Endothelial cell of umbilical vein (primary cell): ENCODE measurements at regions not wholly inside any gene's neighbourhood (a gene's known extent, or its start where the extent isn't known, plus 50 kb on each side); places are given as distances from the start of the nearest gene placed in this dataset.

ENCODE experiments used
- BruUV-seq: library from RNA; stranded (reverse); fragments of 400-500 nt; replicated peaks from 2 replicates; lab custom pipeline; 2021; lab: Mats Ljungman, UMichigan
- CTCF ChIA-PET: fragments of 300-600, 350-600 bp; sonication (Branson Sonifier 250); formaldehyde crosslinking; loops from one replicate; lab custom pipeline; 2021; ENCODE audit warnings: antibody characterized with exemption, inconsistent platforms; lab: Charles Lee
- POLR2A ChIA-PET: fragments of 300-600, 350-600 bp; sonication (Branson Sonifier 250); formaldehyde crosslinking; loops from one replicate; lab custom pipeline; 2021; ENCODE audit warnings: antibody characterized with exemption, inconsistent platforms; lab: Charles Lee
- DNase-seq: peaks from one replicate; pipeline ENCODE4 v3.0.0-alpha.2; 2011; ENCODE audit warnings: low read depth, low spot score
- FAIRE-seq: peaks from 2 replicates; lab custom pipeline; 2011; peaks lifted over from hg19 to GRCh38; lab: Jason Lieb, UNC
- H2AFZ ChIP-seq: 2 replicates; pipeline ENCODE4 v1.6.0; 2012; ENCODE audit warnings: low read depth, low read length, control low read depth, inconsistent platforms
- H3K27ac ChIP-seq: 2 replicates; pipeline ENCODE4 v1.5.1; 2011; ENCODE audit warnings: low read depth, mild to moderate bottlenecking, control low read depth, low read length, moderate library complexity; ENCODE audit not compliant: insufficient read depth
- H3K27me3 ChIP-seq, 2 experiments: 2 replicates each; pipeline versions ENCODE4 v1.6.0 to v1.6.1; 2011; ENCODE audit warnings: low read length in 2 of 2, mixed read lengths in 1 of 2; ENCODE audit not compliant: control insufficient read depth in 2 of 2, insufficient read depth in 2 of 2
- H3K36me3 ChIP-seq, 2 experiments: 2 replicates in 1 of 2; 3 replicates in 1 of 2; pipeline ENCODE4 v1.5.1; 2011; ENCODE audit warnings: low read length in 2 of 2, mild to moderate bottlenecking in 1 of 2, moderate library complexity in 1 of 2; ENCODE audit not compliant: control insufficient read depth in 2 of 2, insufficient read depth in 2 of 2; ENCODE audit errors: extremely low read depth in 1 of 2
- H3K4me1 ChIP-seq: 3 replicates; pipeline ENCODE4 v1.5.1; 2011; ENCODE audit warnings: mild to moderate bottlenecking, low read length; ENCODE audit not compliant: control insufficient read depth, insufficient read depth; ENCODE audit errors: extremely low read depth
- H3K4me2 ChIP-seq: 2 replicates; pipeline ENCODE4 v1.6.1; 2011; ENCODE audit warnings: low read length, control low read depth, mixed read lengths; ENCODE audit not compliant: insufficient read depth
- H3K4me3 ChIP-seq, 3 experiments: fragments of 200-600 bp in 1 of 3; sonication (generic), shearing (Covaris generic) in 1 of 3; replicated peaks in 1 of 3; 2 replicates each; pipeline ENCODE4 v1.5.1; 2011 to 2016; ENCODE audit warnings: control low read depth in 3 of 3, low read length in 3 of 3, mild to moderate bottlenecking in 2 of 3, inconsistent platforms in 1 of 3, low read depth in 1 of 3, moderate library complexity in 1 of 3; ENCODE audit not compliant: insufficient read depth in 1 of 3
- H3K79me2 ChIP-seq: 2 replicates; pipeline ENCODE4 v1.6.0; 2012; ENCODE audit warnings: low read length, inconsistent platforms; ENCODE audit not compliant: control insufficient read depth, insufficient read depth
- H3K9ac ChIP-seq: replicated peaks from 2 replicates; pipeline ENCODE3; 2011; ENCODE audit warnings: low read length, control low read depth; ENCODE audit not compliant: insufficient read depth; ENCODE audit errors: extremely low read depth
- H3K9me1 ChIP-seq: replicated peaks from 3 replicates; pipeline ENCODE4 v1.6.0; 2011; ENCODE audit warnings: mild to moderate bottlenecking, low read length; ENCODE audit not compliant: control insufficient read depth, insufficient read depth; ENCODE audit errors: extremely low read depth
- H3K9me3 ChIP-seq: replicated peaks from 2 replicates; pipeline ENCODE4 v1.5.1; 2012; ENCODE audit warnings: low read length, inconsistent platforms; ENCODE audit not compliant: control insufficient read depth, insufficient read depth
- H4K20me1 ChIP-seq: replicated peaks from 2 replicates; pipeline ENCODE3; 2011; ENCODE audit warnings: mild to moderate bottlenecking, low read length; ENCODE audit not compliant: control insufficient read depth, insufficient read depth; ENCODE audit errors: extremely low read depth
- EZH2 ChIP-seq: IDR thresholded peaks from 2 replicates; pipeline ENCODE4 v1.6.1; 2012; ENCODE audit warnings: borderline replicate concordance, low read depth, mild to moderate bottlenecking, moderate library complexity, low read length, inconsistent platforms; ENCODE audit not compliant: severe bottlenecking
- FOS ChIP-seq: IDR thresholded peaks from 2 replicates; pipeline ENCODE4 v1.6.1; 2011; ENCODE audit warnings: mild to moderate bottlenecking, low read length, moderate library complexity, borderline replicate concordance; ENCODE audit not compliant: insufficient read depth
- GATA2 ChIP-seq: IDR thresholded peaks from 2 replicates; pipeline ENCODE4 v1.7.0; 2011; ENCODE audit warnings: low read depth, mild to moderate bottlenecking, moderate library complexity, mixed read lengths, low read length; ENCODE audit not compliant: insufficient read length, insufficient read depth
- JUN ChIP-seq: IDR thresholded peaks from 2 replicates; pipeline ENCODE4 v1.6.1; 2011; ENCODE audit warnings: borderline replicate concordance, low read depth; ENCODE audit not compliant: insufficient read length, insufficient read depth
- MYC ChIP-seq: IDR thresholded peaks from one replicate; pipeline ENCODE4 v1.6.1; 2011; ENCODE audit warnings: mild to moderate bottlenecking, low read depth, low read length
- POLR2A ChIP-seq: IDR thresholded peaks from 2 replicates; pipeline ENCODE4 v1.6.1; 2012; ENCODE audit warnings: low read depth, mild to moderate bottlenecking, control low read depth, low read length
- POLR2AphosphoS5 ChIP-seq: IDR thresholded peaks from 2 replicates; pipeline ENCODE4 v1.6.1; 2012; ENCODE audit warnings: low read depth, mild to moderate bottlenecking, control low read depth, low read length, moderate library complexity; ENCODE audit not compliant: insufficient read depth
- dilution Hi-C: fragments of 300-500 bp; cut with MboI; formaldehyde crosslinking; loops from one replicate; pipeline ENCODE4 v1.15.0; 2019; ENCODE audit warnings: low sequenced_read_pairs; ENCODE audit not compliant: extremely low pct_ligation_motif_present
- intact Hi-C: fragments of 100-400 bp; cut with micrococcal nuclease; formaldehyde crosslinking; loops from one replicate; pipeline ENCODE4 v1.10.0; 2022
- TF ChIP-seq, protein P1 (sequence below), 2 donors: IDR thresholded peaks; 1 replicate in 1 of 2; 2 replicates in 1 of 2; pipeline ENCODE4 v1.5.1; 2011; ENCODE audit warnings: low read length in 2 of 2, mild to moderate bottlenecking in 2 of 2, moderate library complexity in 2 of 2, control low read depth in 1 of 2, inconsistent platforms in 1 of 2, low read depth in 1 of 2; ENCODE audit not compliant: insufficient read depth in 1 of 2; ENCODE audit errors: extremely low read depth in 1 of 2
- TF ChIP-seq, protein P2 (sequence below): IDR thresholded peaks from 2 replicates; pipeline ENCODE4 v1.6.1; 2011; ENCODE audit not compliant: insufficient read depth, insufficient read length

DNA sequence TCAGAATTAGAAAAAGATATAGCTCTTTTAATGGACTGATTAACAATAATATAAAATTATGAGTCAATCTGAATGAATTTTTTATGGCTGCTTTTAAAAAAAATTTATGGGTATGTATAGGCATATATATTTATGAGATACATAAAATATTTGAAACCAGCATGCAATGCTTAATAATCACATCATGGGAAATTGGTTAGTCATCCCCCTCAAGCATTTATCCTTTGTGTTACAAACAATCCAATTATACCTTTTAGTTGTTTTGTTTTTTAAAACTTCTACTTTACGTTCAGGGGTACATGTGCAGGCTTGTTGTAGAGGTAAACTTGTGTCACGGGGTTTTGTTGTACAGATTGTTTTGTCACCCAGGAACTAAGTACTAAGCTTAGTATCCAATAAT is 63.4 kb upstream of the HMGCLL1 start:
- no peaks in the 10 kb centered on the region for H3K36me3 ChIP-seq
- no peak for TF ChIP-seq JUN
- TF ChIP-seq GATA2, result no peak
- TF ChIP-seq, protein P1, sequence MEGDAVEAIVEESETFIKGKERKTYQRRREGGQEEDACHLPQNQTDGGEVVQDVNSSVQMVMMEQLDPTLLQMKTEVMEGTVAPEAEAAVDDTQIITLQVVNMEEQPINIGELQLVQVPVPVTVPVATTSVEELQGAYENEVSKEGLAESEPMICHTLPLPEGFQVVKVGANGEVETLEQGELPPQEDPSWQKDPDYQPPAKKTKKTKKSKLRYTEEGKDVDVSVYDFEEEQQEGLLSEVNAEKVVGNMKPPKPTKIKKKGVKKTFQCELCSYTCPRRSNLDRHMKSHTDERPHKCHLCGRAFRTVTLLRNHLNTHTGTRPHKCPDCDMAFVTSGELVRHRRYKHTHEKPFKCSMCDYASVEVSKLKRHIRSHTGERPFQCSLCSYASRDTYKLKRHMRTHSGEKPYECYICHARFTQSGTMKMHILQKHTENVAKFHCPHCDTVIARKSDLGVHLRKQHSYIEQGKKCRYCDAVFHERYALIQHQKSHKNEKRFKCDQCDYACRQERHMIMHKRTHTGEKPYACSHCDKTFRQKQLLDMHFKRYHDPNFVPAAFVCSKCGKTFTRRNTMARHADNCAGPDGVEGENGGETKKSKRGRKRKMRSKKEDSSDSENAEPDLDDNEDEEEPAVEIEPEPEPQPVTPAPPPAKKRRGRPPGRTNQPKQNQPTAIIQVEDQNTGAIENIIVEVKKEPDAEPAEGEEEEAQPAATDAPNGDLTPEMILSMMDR (IDR thresholded peaks at IDR 0.05; ENCODE audit: extremely low read depth in 1 of 2, insufficient read depth in 1 of 2, low read depth in 1 of 2, low read length in 2 of 2), result no peak
- TF ChIP-seq POLR2AphosphoS5, result no peak
- no peak for TF ChIP-seq EZH2
- TF ChIP-seq, protein P2, sequence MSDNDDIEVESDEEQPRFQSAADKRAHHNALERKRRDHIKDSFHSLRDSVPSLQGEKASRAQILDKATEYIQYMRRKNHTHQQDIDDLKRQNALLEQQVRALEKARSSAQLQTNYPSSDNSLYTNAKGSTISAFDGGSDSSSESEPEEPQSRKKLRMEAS, result no peak
- no peak for TF ChIP-seq POLR2A
- no peak for TF ChIP-seq MYC
- no peak for TF ChIP-seq FOS
- H3K27ac ChIP-seq, result no peak overlapping the region
- intact Hi-C loops, result no loop called here
- no peak overlapping the region for H2AFZ ChIP-seq
- ChIA-PET POLR2A (no interaction called here), CTCF (no interaction called here)
- H3K4me3 ChIP-seq, result no peak overlapping the region
- no peaks in the 10 kb centered on the region for H3K4me1 ChIP-seq
- BruUV-seq, result no TSS peak
- no peaks in the 10 kb centered on the region for H3K9me1 ChIP-seq
- dilution Hi-C loops, result no loop called here
- DNase-seq (no peak), FAIRE-seq (no peak)
- H3K27me3 ChIP-seq, result no peaks in the 10 kb centered on the region
- H3K79me2 ChIP-seq, result no peaks in the 10 kb centered on the region
- H3K9me3 ChIP-seq, result no peaks in the 10 kb centered on the region
- H4K20me1 ChIP-seq, result no peaks in the 10 kb centered on the region
- H3K4me2 ChIP-seq, result no peak overlapping the region
- H3K9ac ChIP-seq, result no peak overlapping the region
